ENCODE measurements at regions not wholly inside any gene's neighbourhood (a gene's known extent, or its start where the extent isn't known, plus 50 kb on each side); places are given as distances from the start of the nearest gene placed in this dataset.

DNA sequence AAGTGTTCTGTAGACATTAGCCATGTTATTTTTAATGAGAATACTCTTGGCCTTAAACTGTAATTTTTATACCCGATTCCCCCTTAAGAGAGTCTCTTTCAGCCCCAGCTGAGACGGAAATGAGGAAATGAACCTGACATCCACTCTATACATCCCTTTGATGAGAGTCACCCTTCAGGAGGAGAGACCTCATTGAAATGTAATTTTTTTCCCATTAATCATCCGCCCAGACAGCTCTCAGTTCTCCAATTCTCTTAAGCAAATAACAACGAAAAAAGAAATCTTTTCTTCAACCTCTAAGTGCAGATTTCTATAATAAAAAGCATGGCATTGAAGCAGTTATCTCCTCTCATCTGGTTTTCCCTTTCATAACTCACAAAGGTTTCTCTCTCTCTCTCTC is 243.8 kb upstream of the PMEPA1 start:
- TF ChIP-seq, protein P1, sequence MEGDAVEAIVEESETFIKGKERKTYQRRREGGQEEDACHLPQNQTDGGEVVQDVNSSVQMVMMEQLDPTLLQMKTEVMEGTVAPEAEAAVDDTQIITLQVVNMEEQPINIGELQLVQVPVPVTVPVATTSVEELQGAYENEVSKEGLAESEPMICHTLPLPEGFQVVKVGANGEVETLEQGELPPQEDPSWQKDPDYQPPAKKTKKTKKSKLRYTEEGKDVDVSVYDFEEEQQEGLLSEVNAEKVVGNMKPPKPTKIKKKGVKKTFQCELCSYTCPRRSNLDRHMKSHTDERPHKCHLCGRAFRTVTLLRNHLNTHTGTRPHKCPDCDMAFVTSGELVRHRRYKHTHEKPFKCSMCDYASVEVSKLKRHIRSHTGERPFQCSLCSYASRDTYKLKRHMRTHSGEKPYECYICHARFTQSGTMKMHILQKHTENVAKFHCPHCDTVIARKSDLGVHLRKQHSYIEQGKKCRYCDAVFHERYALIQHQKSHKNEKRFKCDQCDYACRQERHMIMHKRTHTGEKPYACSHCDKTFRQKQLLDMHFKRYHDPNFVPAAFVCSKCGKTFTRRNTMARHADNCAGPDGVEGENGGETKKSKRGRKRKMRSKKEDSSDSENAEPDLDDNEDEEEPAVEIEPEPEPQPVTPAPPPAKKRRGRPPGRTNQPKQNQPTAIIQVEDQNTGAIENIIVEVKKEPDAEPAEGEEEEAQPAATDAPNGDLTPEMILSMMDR (conservative IDR thresholded peaks at IDR 0.05) = no peak
- TF ChIP-seq ZFX (IDR thresholded peaks at IDR 0.05) = no peak
